ENCODE measurements at regions not wholly inside any gene's neighbourhood (a gene's known extent, or its start where the extent isn't known, plus 50 kb on each side); places are given as distances from the start of the nearest gene placed in this dataset.
"Not testable (repeated sequence)": the region's sequence is repeated elsewhere in the genome, so short reads cannot be mapped to it uniquely, and the experiment has no call there.

DNA sequence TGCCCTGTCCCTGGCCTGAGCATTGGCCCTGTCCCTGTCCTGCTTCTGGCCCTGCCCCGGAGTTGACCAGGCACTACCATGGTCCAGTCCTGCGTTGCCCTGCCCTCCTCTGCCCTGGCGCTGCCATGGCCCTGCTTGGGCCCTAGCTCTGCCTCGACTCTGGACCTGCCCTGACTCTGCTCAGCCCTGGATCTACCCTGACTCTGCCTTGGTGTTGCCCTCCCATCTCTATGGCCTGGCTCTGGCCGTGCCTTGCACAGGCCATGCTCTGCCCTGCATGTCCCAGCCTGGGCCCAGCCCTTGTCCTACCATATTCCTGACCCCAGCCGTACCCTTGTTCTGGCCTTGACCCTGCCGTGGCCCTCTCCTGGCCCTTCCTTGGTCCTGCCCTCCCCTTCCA is 235.7 kb downstream of the GOLGA6L6 start:
- not testable (repeated sequence) for H3K36me3 ChIP-seq (ENCODE audit: low read depth, low read length); BruUV-seq (replicated peaks)

GRCh38 chr15:20305015-20305465 is 236.6 kb downstream of the GOLGA6L6 start:
- H3K36me3 ChIP-seq (ENCODE audit: low read depth, low read length); H3K4me2 ChIP-seq (ENCODE audit: low read length); H3K27ac ChIP-seq (ENCODE audit: low read length); H3K4me3 ChIP-seq (ENCODE audit: low read length); H2AFZ ChIP-seq (ENCODE audit: low read length); H3K4me1 ChIP-seq (ENCODE audit: insufficient read depth, low read length); DNase-seq; POLR2A ChIA-PET (ENCODE audit: unreplicated experiment); H3K27me3 ChIP-seq (ENCODE audit: low read length); H3K9ac ChIP-seq (ENCODE audit: low read length); ATAC-seq; H3K79me2 ChIP-seq (ENCODE audit: low read length); CTCF ChIA-PET; H3K9me2 ChIP-seq (replicated peaks; ENCODE audit: low read length); BruUV-seq (replicated peaks); intact Hi-C loops (cut with micrococcal nuclease); H3F3A ChIP-seq (ENCODE audit: low read length, unreplicated experiment); H4K20me1 ChIP-seq (ENCODE audit: low read length): not testable (repeated sequence)
- H3K9me3 ChIP-seq (ENCODE audit: low read length), result peaks cover 43% of the 10 kb centered on the region

More for the DNA sequence above, 235.7 kb downstream of the GOLGA6L6 start:
- H3K9me2 ChIP-seq (replicated peaks; ENCODE audit: low read length); H3K27me3 ChIP-seq (ENCODE audit: low read length); H3K9ac ChIP-seq (ENCODE audit: low read length); intact Hi-C loops (cut with micrococcal nuclease); ATAC-seq; CTCF ChIA-PET; H3K27ac ChIP-seq (ENCODE audit: low read length); H3K79me2 ChIP-seq (ENCODE audit: low read length); H3F3A ChIP-seq (ENCODE audit: low read length, unreplicated experiment); H3K4me1 ChIP-seq (ENCODE audit: insufficient read depth, low read length); H2AFZ ChIP-seq (ENCODE audit: low read length); H3K4me3 ChIP-seq (ENCODE audit: low read length); H4K20me1 ChIP-seq (ENCODE audit: low read length); DNase-seq; POLR2A ChIA-PET (ENCODE audit: unreplicated experiment); H3K4me2 ChIP-seq (ENCODE audit: low read length): not testable (repeated sequence)
- H3K9me3 ChIP-seq (ENCODE audit: low read length), result peaks cover 49% of the 10 kb centered on the region

GRCh38 chr15:20304282-20305014 is 237.2 kb downstream of the GOLGA6L6 start:
- H3K27ac ChIP-seq (ENCODE audit: low read length); H3K27me3 ChIP-seq (ENCODE audit: low read length); H3K4me2 ChIP-seq (ENCODE audit: low read length); DNase-seq; intact Hi-C loops (cut with micrococcal nuclease); BruUV-seq (replicated peaks); CTCF ChIA-PET; H3K9me2 ChIP-seq (replicated peaks; ENCODE audit: low read length); ATAC-seq; POLR2A ChIA-PET (ENCODE audit: unreplicated experiment); H4K20me1 ChIP-seq (ENCODE audit: low read length); H3K79me2 ChIP-seq (ENCODE audit: low read length); H2AFZ ChIP-seq (ENCODE audit: low read length); H3K36me3 ChIP-seq (ENCODE audit: low read depth, low read length); H3K4me3 ChIP-seq (ENCODE audit: low read length); H3K9ac ChIP-seq (ENCODE audit: low read length); H3K4me1 ChIP-seq (ENCODE audit: insufficient read depth, low read length); H3F3A ChIP-seq (ENCODE audit: low read length, unreplicated experiment): not testable (repeated sequence)
- peaks cover 41% of the 10 kb centered on the region for H3K9me3 ChIP-seq (ENCODE audit: low read length)

DNA sequence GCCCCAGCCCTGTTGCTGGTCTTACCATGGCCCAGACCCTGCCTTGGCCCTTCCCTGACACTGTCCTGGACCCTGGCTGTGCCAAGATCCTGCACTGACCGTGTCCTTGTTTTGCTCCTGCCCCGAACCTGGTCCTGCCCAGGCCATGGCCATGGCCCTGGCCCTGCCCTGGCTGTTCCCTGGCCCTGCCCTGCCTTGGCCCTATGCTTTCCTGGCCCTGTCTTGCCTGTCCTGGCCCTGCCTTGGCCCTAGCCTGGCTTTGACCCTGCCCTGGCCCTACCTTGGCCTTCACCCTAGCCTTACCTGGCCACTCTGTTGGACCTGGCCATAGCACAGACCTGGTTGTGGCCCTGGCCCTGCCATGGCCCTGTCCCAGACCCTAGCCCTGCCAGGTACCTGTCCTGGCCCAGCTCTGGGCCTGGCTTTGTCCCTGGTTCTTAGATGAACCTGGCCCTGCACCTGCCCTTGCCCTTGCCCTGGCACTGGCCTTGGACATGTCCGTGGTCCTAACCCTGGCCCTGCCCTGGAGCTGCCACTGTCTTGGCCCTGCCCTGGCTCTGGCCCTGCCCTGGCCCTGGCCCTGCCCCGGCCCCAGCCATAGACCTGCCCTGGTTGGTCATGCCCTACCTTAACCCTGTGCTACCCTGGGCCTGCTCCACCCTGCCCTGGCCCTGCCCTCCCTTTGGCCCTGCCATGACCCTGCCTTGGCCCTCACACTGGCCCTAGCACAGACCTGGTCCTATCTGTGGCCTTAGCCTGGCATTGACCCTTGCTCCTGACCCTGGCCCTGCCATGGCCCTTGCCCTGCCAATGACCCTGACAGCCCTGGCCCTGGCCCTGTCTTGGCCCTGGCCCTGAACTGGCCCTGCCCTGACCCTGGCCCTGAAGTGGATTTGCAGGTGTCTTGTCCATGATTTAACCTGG is 238.1 kb downstream of the GOLGA6L6 start:
- H3K79me2 ChIP-seq (ENCODE audit: low read length); H2AFZ ChIP-seq (ENCODE audit: low read length); H3K9me2 ChIP-seq (replicated peaks; ENCODE audit: low read length); H3K4me2 ChIP-seq (ENCODE audit: low read length); CTCF ChIA-PET; H3K27ac ChIP-seq (ENCODE audit: low read length); DNase-seq; H3K9ac ChIP-seq (ENCODE audit: low read length); H3F3A ChIP-seq (ENCODE audit: low read length, unreplicated experiment); H3K36me3 ChIP-seq (ENCODE audit: low read depth, low read length); H3K27me3 ChIP-seq (ENCODE audit: low read length); POLR2A ChIA-PET (ENCODE audit: unreplicated experiment); intact Hi-C loops (cut with micrococcal nuclease); ATAC-seq; H3K4me3 ChIP-seq (ENCODE audit: low read length); H4K20me1 ChIP-seq (ENCODE audit: low read length); H3K4me1 ChIP-seq (ENCODE audit: insufficient read depth, low read length); BruUV-seq (replicated peaks): not testable (repeated sequence)
- H3K9me3 ChIP-seq (ENCODE audit: low read length), result peaks cover 31% of the 10 kb centered on the region

DNA sequence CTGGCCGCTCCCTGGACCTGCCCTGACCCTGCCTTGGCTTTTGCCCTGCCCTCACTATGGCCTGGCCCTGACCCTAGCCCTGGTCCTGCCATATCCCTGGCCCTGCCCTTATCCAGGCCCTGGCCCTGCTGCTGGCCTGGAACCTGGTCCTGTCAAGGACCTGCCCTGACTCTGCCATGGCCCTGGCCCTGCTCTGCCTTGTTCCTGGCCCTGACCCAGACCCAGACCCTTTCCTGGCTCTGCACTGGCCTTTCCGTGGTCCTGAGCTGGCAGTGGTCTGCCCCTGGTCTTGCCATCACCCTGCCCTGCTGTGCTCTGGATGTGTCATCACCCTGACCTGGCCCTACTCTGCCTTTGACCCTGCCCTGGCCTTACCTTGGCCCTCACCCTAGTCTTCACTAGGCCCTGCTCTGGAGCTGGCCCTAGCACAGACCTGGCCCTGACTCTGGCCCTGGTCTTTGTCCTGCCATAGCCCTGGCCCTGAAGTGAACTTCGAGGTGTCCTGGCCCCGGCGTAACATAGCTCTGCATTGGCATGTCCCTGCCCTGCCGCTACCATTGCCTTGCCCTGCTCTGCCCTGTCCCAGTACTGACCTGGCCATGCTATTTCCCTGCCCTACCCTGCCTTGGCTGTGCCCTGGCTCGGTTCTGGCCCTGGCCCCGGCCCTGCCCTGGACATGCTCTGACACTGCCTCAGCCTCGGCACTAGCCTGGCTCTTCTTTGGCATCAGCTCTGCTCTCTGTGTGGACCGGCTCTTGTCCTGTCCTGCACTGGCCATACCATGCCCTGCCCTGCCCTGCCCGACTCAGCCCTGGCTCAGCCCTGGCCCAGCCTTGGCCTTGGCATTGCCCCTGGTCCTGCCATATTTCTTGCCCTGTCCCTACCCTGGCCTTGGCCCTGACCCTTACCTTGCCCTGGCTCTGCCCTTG is 239.2 kb downstream of the GOLGA6L6 start:
- H3K4me1 ChIP-seq (ENCODE audit: insufficient read depth, low read length); H4K20me1 ChIP-seq (ENCODE audit: low read length); H3F3A ChIP-seq (ENCODE audit: low read length, unreplicated experiment); H3K79me2 ChIP-seq (ENCODE audit: low read length); DNase-seq; CTCF ChIA-PET; H2AFZ ChIP-seq (ENCODE audit: low read length); H3K27ac ChIP-seq (ENCODE audit: low read length); H3K4me3 ChIP-seq (ENCODE audit: low read length); BruUV-seq (replicated peaks); H3K9ac ChIP-seq (ENCODE audit: low read length); H3K27me3 ChIP-seq (ENCODE audit: low read length); ATAC-seq; intact Hi-C loops (cut with micrococcal nuclease); POLR2A ChIA-PET (ENCODE audit: unreplicated experiment); H3K36me3 ChIP-seq (ENCODE audit: low read depth, low read length); H3K4me2 ChIP-seq (ENCODE audit: low read length); H3K9me2 ChIP-seq (replicated peaks; ENCODE audit: low read length): not testable (repeated sequence)
- H3K9me3 ChIP-seq (ENCODE audit: low read length), result peaks cover 29% of the 10 kb centered on the region

DNA sequence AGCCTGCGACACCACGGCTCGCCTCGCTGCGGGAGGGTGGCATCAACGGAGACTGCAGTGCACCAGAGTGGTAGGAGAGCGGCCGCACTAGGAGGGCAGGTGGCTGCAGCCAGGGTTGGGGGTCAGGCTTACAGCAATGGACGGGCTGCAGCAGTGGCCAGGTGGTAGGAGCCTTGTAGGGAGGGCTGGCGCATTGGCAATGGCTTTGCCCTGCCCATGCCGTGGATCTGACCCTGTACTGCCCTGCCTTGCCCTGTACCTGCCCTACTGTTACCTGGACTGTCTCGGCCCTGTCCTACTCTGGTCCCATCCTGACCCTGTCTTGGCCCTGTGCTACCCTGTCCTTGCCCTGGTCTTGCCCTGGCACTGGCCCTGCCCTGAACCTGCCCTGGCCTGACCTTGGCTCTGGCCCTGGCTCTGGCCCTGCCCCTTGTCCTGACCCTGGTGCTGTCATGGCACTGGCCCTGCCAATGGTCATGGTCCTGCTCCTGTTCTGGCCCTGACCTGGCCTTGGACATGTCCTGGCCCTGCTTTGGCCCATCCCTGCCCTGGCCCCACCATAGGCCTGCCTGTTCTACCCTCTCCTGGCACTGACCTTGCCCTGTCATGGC is 240.0 kb downstream of the GOLGA6L6 start:
- peaks cover 30% of the 10 kb centered on the region for H3K9me3 ChIP-seq (ENCODE audit: low read length)
- intact Hi-C loops (cut with micrococcal nuclease); BruUV-seq (replicated peaks): not testable (repeated sequence)

More for the DNA sequence above, 240.0 kb downstream of the GOLGA6L6 start:
- H3K27me3 ChIP-seq (ENCODE audit: low read length); ATAC-seq; H3F3A ChIP-seq (ENCODE audit: low read length, unreplicated experiment); H3K9ac ChIP-seq (ENCODE audit: low read length); H3K4me2 ChIP-seq (ENCODE audit: low read length); H3K4me3 ChIP-seq (ENCODE audit: low read length); POLR2A ChIA-PET (ENCODE audit: unreplicated experiment); H3K27ac ChIP-seq (ENCODE audit: low read length); H3K4me1 ChIP-seq (ENCODE audit: insufficient read depth, low read length); H3K36me3 ChIP-seq (ENCODE audit: low read depth, low read length); H3K9me2 ChIP-seq (replicated peaks; ENCODE audit: low read length); H4K20me1 ChIP-seq (ENCODE audit: low read length); DNase-seq; H3K79me2 ChIP-seq (ENCODE audit: low read length); CTCF ChIA-PET; H2AFZ ChIP-seq (ENCODE audit: low read length): not testable (repeated sequence)
